ENCODE measurements at regions not wholly inside any gene's neighbourhood (a gene's known extent, or its start where the extent isn't known, plus 50 kb on each side); places are given as distances from the start of the nearest gene placed in this dataset.
"Not testable (repeated sequence)": the region's sequence is repeated elsewhere in the genome, so short reads cannot be mapped to it uniquely, and the experiment has no call there.

- DNase-seq: no peak
- 94% methylated on average over 12 of the region's 19 CpGs for WGBS (ENCODE audit: insufficient coverage)
- no peaks in the 10 kb centered on the region for H3K36me3 ChIP-seq (ENCODE audit: control insufficient read depth in 4 of 4, insufficient read depth in 4 of 4, low read length in 3 of 4)
- H3K4me1 ChIP-seq (ENCODE audit: control extremely low read depth in 1 of 4, control insufficient read depth in 4 of 4, insufficient read depth in 4 of 4, low read length in 3 of 4): no peaks in the 10 kb centered on the region
- POLR2A ChIA-PET: no interaction called here
- H3K27me3 ChIP-seq (replicated peaks in 2 of 5; ENCODE audit: control insufficient read depth in 4 of 5, insufficient read depth in 5 of 5, low read length in 4 of 5): peaks cover 0 to 2% (median 0%) of the 10 kb centered on the region in 5 experiments
- peaks cover 0 to 14% (median 6%) of the 10 kb centered on the region in 5 experiments for H3K9me3 ChIP-seq (ENCODE audit: control extremely low read depth in 1 of 5, control insufficient read depth in 4 of 5, insufficient read depth in 2 of 5, low read depth in 1 of 5, low read length in 4 of 5)
- H3K27ac ChIP-seq (ENCODE audit: insufficient read depth in 1 of 2, low read depth in 1 of 2, low read length in 2 of 2, poor library complexity in 1 of 2, severe bottlenecking in 2 of 2): no peak overlapping the region
- CTCF ChIA-PET: interaction anchor here (1.5 kb wide), 1 partner anchor 26 kb away, joined by 4 read pairs; no protein-coding TSS in a partner anchor
- no peak overlapping the region for H3K4me3 ChIP-seq (ENCODE audit: control insufficient read depth in 1 of 7, extremely low read depth in 1 of 7, insufficient read depth in 4 of 7, low read depth in 2 of 7, low read length in 6 of 7)
Observed at GRCh38 chr6:169857343-169858292, 106.2 kb downstream of the ERMARD start.

- CTCF ChIA-PET: not testable (repeated sequence)
- 93% methylated on average over 43 of the region's 49 CpGs for WGBS (ENCODE audit: insufficient coverage)
Observed at GRCh38 chr6:169856442-169857342, 105.3 kb downstream of the ERMARD start.

GRCh38 chr6:169854813-169855212 lies 103.4 kb downstream of the ERMARD start:
- Histone ChIP-seq H3K4me3 (ENCODE audit: control insufficient read depth in 1 of 7, extremely low read depth in 1 of 7, insufficient read depth in 4 of 7, low read depth in 2 of 7, low read length in 6 of 7) (no peak overlapping the region), H3K4me1 (ENCODE audit: control extremely low read depth in 1 of 4, control insufficient read depth in 4 of 4, insufficient read depth in 4 of 4, low read length in 3 of 4) (no peaks in the 10 kb centered on the region), H3K9me3 (ENCODE audit: control extremely low read depth in 1 of 5, control insufficient read depth in 4 of 5, insufficient read depth in 2 of 5, low read depth in 1 of 5, low read length in 4 of 5) (peaks cover 0 to 14% (median 6%) of the 10 kb centered on the region in 5 experiments), H3K27me3 (replicated peaks in 2 of 5; ENCODE audit: control insufficient read depth in 4 of 5, insufficient read depth in 5 of 5, low read length in 4 of 5) (no peaks in the 10 kb centered on the region), H3K36me3 (ENCODE audit: control insufficient read depth in 4 of 4, insufficient read depth in 4 of 4, low read length in 3 of 4) (no peaks in the 10 kb centered on the region), H3K27ac (ENCODE audit: insufficient read depth in 1 of 2, low read depth in 1 of 2, low read length in 2 of 2, poor library complexity in 1 of 2, severe bottlenecking in 2 of 2) (no peak overlapping the region)
- no peak for DNase-seq
- CTCF ChIA-PET: no interaction called here
- 96% methylated on average over 3 of the region's 4 CpGs for WGBS (ENCODE audit: insufficient coverage)
- POLR2A ChIA-PET: no interaction called here

More at GRCh38 chr6:169856442-169857342, 105.3 kb downstream of the ERMARD start:
- H3K27ac ChIP-seq (ENCODE audit: insufficient read depth in 1 of 2, low read depth in 1 of 2, low read length in 2 of 2, poor library complexity in 1 of 2, severe bottlenecking in 2 of 2); H3K36me3 ChIP-seq (ENCODE audit: control insufficient read depth in 4 of 4, insufficient read depth in 4 of 4, low read length in 3 of 4); POLR2A ChIA-PET; H3K27me3 ChIP-seq (replicated peaks in 2 of 5; ENCODE audit: control insufficient read depth in 4 of 5, insufficient read depth in 5 of 5, low read length in 4 of 5); H3K4me3 ChIP-seq (ENCODE audit: control insufficient read depth in 1 of 7, extremely low read depth in 1 of 7, insufficient read depth in 4 of 7, low read depth in 2 of 7, low read length in 6 of 7); H3K4me1 ChIP-seq (ENCODE audit: control extremely low read depth in 1 of 4, control insufficient read depth in 4 of 4, insufficient read depth in 4 of 4, low read length in 3 of 4); DNase-seq: not testable (repeated sequence)
- H3K9me3 ChIP-seq (ENCODE audit: control extremely low read depth in 1 of 5, control insufficient read depth in 4 of 5, insufficient read depth in 2 of 5, low read depth in 1 of 5, low read length in 4 of 5): peaks cover 0 to 14% (median 6%) of the 10 kb centered on the region in 5 experiments

GRCh38 chr6:169854083-169854725 lies 102.8 kb downstream of the ERMARD start:
- ChIA-PET CTCF (no interaction called here), POLR2A (no interaction called here)

GRCh38 chr6:169853196-169854082 lies 102.0 kb downstream of the ERMARD start:
- no peak overlapping the region for H3K27ac ChIP-seq (ENCODE audit: insufficient read depth in 1 of 2, low read depth in 1 of 2, low read length in 2 of 2, poor library complexity in 1 of 2, severe bottlenecking in 2 of 2)
- CTCF ChIA-PET: no interaction called here
- DNase-seq: no peak
- no peaks in the 10 kb centered on the region for H3K27me3 ChIP-seq (replicated peaks in 2 of 5; ENCODE audit: control insufficient read depth in 4 of 5, insufficient read depth in 5 of 5, low read length in 4 of 5)
- H3K4me3 ChIP-seq (ENCODE audit: control insufficient read depth in 1 of 7, extremely low read depth in 1 of 7, insufficient read depth in 4 of 7, low read depth in 2 of 7, low read length in 6 of 7): no peak overlapping the region
- no peaks in the 10 kb centered on the region for H3K4me1 ChIP-seq (ENCODE audit: control extremely low read depth in 1 of 4, control insufficient read depth in 4 of 4, insufficient read depth in 4 of 4, low read length in 3 of 4)
- H3K36me3 ChIP-seq (ENCODE audit: control insufficient read depth in 4 of 4, insufficient read depth in 4 of 4, low read length in 3 of 4): no peaks in the 10 kb centered on the region
- 96% methylated on average over 17 of the region's 20 CpGs for whole genome bisulfite sequencing (ENCODE audit: insufficient coverage)
- H3K9me3 ChIP-seq (ENCODE audit: control extremely low read depth in 1 of 5, control insufficient read depth in 4 of 5, insufficient read depth in 2 of 5, low read depth in 1 of 5, low read length in 4 of 5): peaks cover 0 to 14% (median 6%) of the 10 kb centered on the region in 5 experiments
- POLR2A ChIA-PET: no interaction called here

More at GRCh38 chr6:169854083-169854725, 102.8 kb downstream of the ERMARD start:
- Histone ChIP-seq H3K36me3 (ENCODE audit: control insufficient read depth in 4 of 4, insufficient read depth in 4 of 4, low read length in 3 of 4) (no peaks in the 10 kb centered on the region), H3K9me3 (ENCODE audit: control extremely low read depth in 1 of 5, control insufficient read depth in 4 of 5, insufficient read depth in 2 of 5, low read depth in 1 of 5, low read length in 4 of 5) (peaks cover 0 to 14% (median 6%) of the 10 kb centered on the region in 5 experiments), H3K27ac (ENCODE audit: insufficient read depth in 1 of 2, low read depth in 1 of 2, low read length in 2 of 2, poor library complexity in 1 of 2, severe bottlenecking in 2 of 2) (no peak overlapping the region), H3K4me1 (ENCODE audit: control extremely low read depth in 1 of 4, control insufficient read depth in 4 of 4, insufficient read depth in 4 of 4, low read length in 3 of 4) (no peaks in the 10 kb centered on the region), H3K4me3 (ENCODE audit: control insufficient read depth in 1 of 7, extremely low read depth in 1 of 7, insufficient read depth in 4 of 7, low read depth in 2 of 7, low read length in 6 of 7) (no peak overlapping the region), H3K27me3 (replicated peaks in 2 of 5; ENCODE audit: control insufficient read depth in 4 of 5, insufficient read depth in 5 of 5, low read length in 4 of 5) (no peaks in the 10 kb centered on the region)
- no peak for DNase-seq
- WGBS (ENCODE audit: insufficient coverage): 93% methylated on average over 11 of the region's 12 CpGs

- CTCF ChIA-PET: no interaction called here
- peaks cover 0 to 7% (median 2%) of the 10 kb centered on the region in 5 experiments for H3K9me3 ChIP-seq (ENCODE audit: control extremely low read depth in 1 of 5, control insufficient read depth in 4 of 5, insufficient read depth in 2 of 5, low read depth in 1 of 5, low read length in 4 of 5)
- no peaks in the 10 kb centered on the region for H3K27me3 ChIP-seq (replicated peaks in 2 of 5; ENCODE audit: control insufficient read depth in 4 of 5, insufficient read depth in 5 of 5, low read length in 4 of 5)
- H3K4me3 ChIP-seq (ENCODE audit: control insufficient read depth in 1 of 7, extremely low read depth in 1 of 7, insufficient read depth in 4 of 7, low read depth in 2 of 7, low read length in 6 of 7): no peak overlapping the region
- WGBS (ENCODE audit: insufficient coverage): 89% methylated on average over 3 of the region's 5 CpGs
- H3K4me1 ChIP-seq (ENCODE audit: control extremely low read depth in 1 of 4, control insufficient read depth in 4 of 4, insufficient read depth in 4 of 4, low read length in 3 of 4): no peaks in the 10 kb centered on the region
- H3K36me3 ChIP-seq (ENCODE audit: control insufficient read depth in 4 of 4, insufficient read depth in 4 of 4, low read length in 3 of 4): no peaks in the 10 kb centered on the region
- POLR2A ChIA-PET: interaction anchor here (0.6 kb wide), 1 partner anchor 27 kb away, joined by 3 read pairs; no protein-coding TSS in a partner anchor
- no peak for DNase-seq
- no peak overlapping the region for H3K27ac ChIP-seq (ENCODE audit: insufficient read depth in 1 of 2, low read depth in 1 of 2, low read length in 2 of 2, poor library complexity in 1 of 2, severe bottlenecking in 2 of 2)
Observed at GRCh38 chr6:169852504-169853195, 101.2 kb downstream of the ERMARD start.
